Skeletal muscle tissue (tissue), 3 donors: ENCODE measurements at regions not wholly inside any gene's neighbourhood (a gene's known extent, or its start where the extent isn't known, plus 50 kb on each side); places are given as distances from the start of the nearest gene placed in this dataset.

ENCODE experiments used
- H3K27ac ChIP-seq: one replicate; pipeline ENCODE4 v1.7.0; 2013; ENCODE audit warnings: mild to moderate bottlenecking, low read depth, low read length, inconsistent platforms
- H3K27me3 ChIP-seq, 3 donors: one replicate each; pipeline ENCODE4 v1.7.0; 2013; ENCODE audit warnings: low read length in 3 of 3; ENCODE audit not compliant: control insufficient read depth in 3 of 3, insufficient read depth in 3 of 3
- H3K36me3 ChIP-seq, 3 donors: one replicate each; pipeline ENCODE4 v1.7.0; 2013; ENCODE audit warnings: low read length in 3 of 3; ENCODE audit not compliant: control insufficient read depth in 3 of 3, insufficient read depth in 3 of 3
- H3K4me1 ChIP-seq, 3 donors: one replicate each; pipeline ENCODE4 v1.7.0; 2013; ENCODE audit warnings: low read length in 3 of 3, mild to moderate bottlenecking in 3 of 3; ENCODE audit not compliant: control insufficient read depth in 3 of 3, insufficient read depth in 3 of 3
- H3K4me3 ChIP-seq, 3 donors: one replicate each; pipeline ENCODE4 v1.7.0; 2013; ENCODE audit warnings: low read length in 3 of 3
- H3K9ac ChIP-seq, 3 donors: one replicate each; pipeline ENCODE4 v1.7.0; 2013; ENCODE audit warnings: low read length in 3 of 3, mild to moderate bottlenecking in 3 of 3, moderate library complexity in 2 of 3, low read depth in 1 of 3
- H3K9me3 ChIP-seq, 3 donors: one replicate each; pipeline ENCODE4 v1.7.0; 2013; ENCODE audit warnings: low read length in 3 of 3; ENCODE audit not compliant: control insufficient read depth in 3 of 3
- donor health status: Osteomylitis.

DNA sequence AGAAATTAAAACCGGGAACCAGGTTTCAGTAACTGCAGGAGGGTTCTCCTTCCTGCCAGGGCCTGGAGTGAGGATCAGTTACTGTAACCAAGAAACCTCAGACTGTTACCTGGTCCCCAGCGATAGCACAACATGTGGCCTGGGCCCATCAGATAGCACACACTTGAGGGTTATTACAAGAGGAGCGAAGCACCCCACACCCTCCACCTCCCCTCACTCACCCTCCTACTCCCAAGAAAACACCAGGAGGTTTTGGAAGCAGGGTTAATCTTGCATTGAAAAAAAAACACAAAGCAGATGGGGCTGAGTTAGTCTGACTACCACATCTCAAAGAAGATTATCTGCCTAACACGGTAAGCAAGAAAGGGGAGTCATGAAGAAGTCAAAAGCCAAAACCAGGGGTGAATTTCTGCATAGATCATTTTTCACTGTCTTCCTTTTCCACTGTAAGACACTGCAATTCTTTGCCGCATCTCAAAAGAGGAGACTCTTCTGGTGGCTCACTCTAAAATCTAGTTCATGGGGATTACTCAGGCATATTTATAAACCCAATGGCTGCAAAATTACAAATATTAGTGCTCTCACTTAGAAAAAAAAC is 75.9 kb upstream of the DOCK9 start:
- Histone ChIP-seq H3K9ac (no peak overlapping the region), H3K36me3 (no peaks in the 10 kb centered on the region), H3K27me3 (no peaks in the 10 kb centered on the region), H3K4me1 (peaks cover 3 to 7% (median 7%) of the 10 kb centered on the region in 3 donors), H3K27ac (no peak overlapping the region), H3K9me3 (no peaks in the 10 kb centered on the region), H3K4me3 (no peak overlapping the region)

DNA sequence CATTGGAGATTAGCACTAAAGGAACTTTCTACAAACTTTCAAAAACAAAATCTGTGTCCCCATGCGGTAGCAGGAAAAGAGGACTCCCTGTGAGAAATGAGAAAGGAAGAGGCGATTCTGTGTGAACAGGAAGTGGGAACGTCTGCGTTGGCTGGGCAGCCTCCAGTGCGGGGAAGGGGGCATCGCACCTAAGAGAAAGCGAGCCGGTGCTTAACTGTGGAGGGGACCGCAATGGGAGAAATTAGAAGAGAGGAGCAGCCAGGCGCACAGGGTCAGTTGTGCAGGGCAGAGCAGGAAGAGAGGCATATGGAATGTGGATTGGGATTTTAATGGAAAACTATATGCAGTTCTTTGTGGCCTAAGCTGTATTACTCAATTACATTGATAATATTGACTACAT is 77.4 kb upstream of the DOCK9 start:
- peaks cover 3 to 7% (median 5%) of the 10 kb centered on the region in 3 donors for H3K4me1 ChIP-seq
- no peak overlapping the region for H3K9ac ChIP-seq
- no peak overlapping the region for H3K4me3 ChIP-seq
- H3K36me3 ChIP-seq, result no peaks in the 10 kb centered on the region
- no peaks in the 10 kb centered on the region for H3K9me3 ChIP-seq
- H3K27me3 ChIP-seq, result no peaks in the 10 kb centered on the region
- H3K27ac ChIP-seq, result no peak overlapping the region

DNA sequence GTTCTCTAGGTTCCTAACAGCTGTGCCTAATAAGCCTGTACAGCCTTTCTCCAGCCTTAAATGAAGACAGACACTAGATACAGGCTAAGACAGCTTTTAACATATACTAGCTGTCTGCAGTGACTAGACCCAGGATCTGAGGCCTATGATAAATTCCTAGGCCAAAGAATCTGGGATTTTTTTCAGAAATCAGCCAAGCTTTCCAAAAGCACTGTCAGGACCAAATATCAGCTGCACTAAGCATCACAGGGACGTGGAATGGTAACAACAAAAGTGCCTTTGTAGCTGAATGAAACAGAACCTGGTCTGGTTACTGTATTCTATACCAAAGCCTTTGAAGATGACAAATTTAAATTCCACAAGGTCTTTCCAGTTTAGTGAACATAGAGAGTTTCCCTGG is 77.9 kb upstream of the DOCK9 start:
- Histone ChIP-seq H3K27ac (no peak overlapping the region), H3K4me1 (peaks cover 7 to 9% (median 8%) of the 10 kb centered on the region in 3 donors)

DNA sequence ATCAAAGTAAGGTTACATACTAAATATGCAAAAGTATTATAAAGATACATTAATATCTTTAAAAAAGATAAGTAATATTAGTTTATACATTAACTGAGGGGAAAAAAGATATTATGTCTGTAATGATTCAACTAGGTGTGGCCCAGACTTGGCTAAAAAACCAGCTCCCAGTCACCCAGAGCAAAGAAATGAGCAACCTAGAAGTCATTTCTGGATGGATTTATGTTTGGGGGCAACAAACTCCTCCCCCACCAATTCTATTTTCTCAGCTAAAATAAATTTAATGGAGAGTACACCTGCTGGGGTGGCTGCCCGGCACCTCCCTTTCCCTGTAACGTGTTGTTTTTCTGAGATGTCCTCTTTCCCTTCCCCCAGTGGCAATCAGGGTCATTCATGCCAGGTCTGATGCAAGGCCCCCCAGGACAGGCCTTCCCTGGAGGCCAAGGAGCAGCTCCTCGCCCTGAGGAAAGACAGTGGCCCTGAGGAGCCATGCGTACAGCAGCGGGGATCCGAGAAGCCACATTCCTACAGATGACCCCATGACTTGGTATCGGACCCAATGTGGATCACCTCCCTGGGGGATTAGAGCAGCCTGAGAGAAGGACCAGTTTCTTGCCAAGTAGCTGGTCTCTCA is 78.6 kb upstream of the DOCK9 start:
- no peaks in the 10 kb centered on the region for H3K36me3 ChIP-seq
- no peaks in the 10 kb centered on the region for H3K9me3 ChIP-seq
- no peaks in the 10 kb centered on the region for H3K27me3 ChIP-seq
- peaks cover 4 to 10% (median 5%) of the 10 kb centered on the region in 3 donors for H3K4me1 ChIP-seq
- H3K9ac ChIP-seq, result no peak overlapping the region
- no peak overlapping the region for H3K27ac ChIP-seq
- H3K4me3 ChIP-seq, result no peak overlapping the region

More for the DNA sequence above, 77.9 kb upstream of the DOCK9 start:
- H3K9ac ChIP-seq, result no peak overlapping the region
- no peaks in the 10 kb centered on the region for H3K9me3 ChIP-seq
- no peaks in the 10 kb centered on the region for H3K27me3 ChIP-seq
- no peak overlapping the region for H3K4me3 ChIP-seq
- no peaks in the 10 kb centered on the region for H3K36me3 ChIP-seq

DNA sequence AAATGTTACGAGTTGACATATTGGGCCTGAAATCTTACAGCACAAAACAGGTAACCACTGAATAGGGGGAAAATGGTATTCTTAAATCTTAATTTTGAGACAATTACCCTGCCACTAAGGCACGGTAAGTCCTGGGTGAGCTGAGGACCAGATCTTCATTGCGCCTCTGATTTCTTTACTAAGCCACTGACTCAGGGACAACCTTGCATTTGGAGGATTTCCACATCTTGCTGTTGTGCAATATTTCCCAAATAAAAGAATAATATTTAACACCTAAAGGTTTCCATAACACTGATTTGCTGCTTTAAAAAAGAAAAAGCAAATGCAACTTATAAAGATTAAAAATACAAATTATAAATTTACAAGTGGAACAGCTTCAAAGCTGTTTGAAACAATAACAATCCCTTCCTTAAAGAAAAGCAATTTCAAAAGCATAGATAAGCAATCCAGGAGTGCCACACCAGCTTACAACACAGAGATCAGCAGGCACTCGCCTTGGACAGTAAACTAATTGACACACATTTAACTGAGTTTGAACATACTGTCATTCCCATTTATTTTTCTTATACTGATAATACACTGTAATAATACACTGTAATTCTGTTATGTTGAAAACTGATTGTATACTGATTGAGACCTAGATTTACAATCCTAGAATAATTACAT is 79.6 kb upstream of the DOCK9 start:
- Histone ChIP-seq H3K4me3 (no peak overlapping the region), H3K36me3 (no peaks in the 10 kb centered on the region), H3K9ac (no peak overlapping the region), H3K4me1 (peaks cover 4 to 6% (median 5%) of the 10 kb centered on the region in 3 donors), H3K9me3 (no peaks in the 10 kb centered on the region), H3K27ac (no peak overlapping the region), H3K27me3 (no peaks in the 10 kb centered on the region)

DNA sequence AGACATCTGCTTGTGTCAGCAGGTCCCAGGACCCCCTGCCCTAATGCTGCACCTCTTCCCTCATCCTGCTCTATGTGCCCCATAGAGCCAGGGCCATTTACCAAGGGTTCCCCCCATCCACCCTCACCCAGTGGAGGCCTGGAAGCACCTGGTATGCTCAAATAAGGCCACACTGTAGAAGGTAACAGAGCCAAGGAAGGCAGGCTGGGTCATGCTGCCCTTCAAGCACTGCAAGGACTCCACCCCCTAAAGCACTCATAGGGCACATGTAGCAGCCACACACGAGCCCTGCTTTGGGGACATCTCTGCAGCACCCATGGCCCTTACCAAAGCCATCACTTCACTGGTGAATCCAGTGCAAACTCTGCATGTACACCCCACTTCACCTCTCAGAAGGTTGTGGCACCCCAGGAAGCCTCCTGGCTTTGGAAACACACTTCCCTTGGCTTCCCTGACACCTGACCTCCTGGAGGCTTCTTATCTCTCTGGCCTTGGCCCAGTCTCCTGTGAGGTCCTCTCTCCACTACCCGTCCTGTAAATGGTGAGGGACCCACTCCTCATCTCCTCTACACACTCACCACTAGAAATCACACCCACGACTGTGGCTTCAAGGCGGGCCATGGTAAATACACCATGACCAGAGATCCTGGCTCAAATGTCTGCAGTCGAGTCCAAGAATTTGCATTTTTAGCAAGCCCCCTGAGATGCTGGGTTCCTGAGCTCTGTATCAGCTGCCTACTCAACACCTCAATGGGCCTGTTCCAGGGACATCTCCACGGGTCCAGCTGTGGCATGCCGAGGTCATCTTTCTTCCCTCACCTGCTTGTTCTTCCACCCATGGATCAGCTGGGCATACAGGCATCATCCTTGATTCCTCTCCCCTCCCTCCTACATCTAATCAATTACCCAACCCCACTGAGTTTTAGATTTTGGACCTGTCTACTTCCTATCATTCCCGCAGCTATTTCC is 80.9 kb upstream of the DOCK9 start:
- Histone ChIP-seq H3K9ac (no peak overlapping the region), H3K4me3 (no peak overlapping the region), H3K36me3 (no peaks in the 10 kb centered on the region), H3K4me1 (peaks cover 5 to 9% (median 8%) of the 10 kb centered on the region in 3 donors), H3K27me3 (no peaks in the 10 kb centered on the region), H3K9me3 (no peaks in the 10 kb centered on the region), H3K27ac (no peak overlapping the region)

DNA sequence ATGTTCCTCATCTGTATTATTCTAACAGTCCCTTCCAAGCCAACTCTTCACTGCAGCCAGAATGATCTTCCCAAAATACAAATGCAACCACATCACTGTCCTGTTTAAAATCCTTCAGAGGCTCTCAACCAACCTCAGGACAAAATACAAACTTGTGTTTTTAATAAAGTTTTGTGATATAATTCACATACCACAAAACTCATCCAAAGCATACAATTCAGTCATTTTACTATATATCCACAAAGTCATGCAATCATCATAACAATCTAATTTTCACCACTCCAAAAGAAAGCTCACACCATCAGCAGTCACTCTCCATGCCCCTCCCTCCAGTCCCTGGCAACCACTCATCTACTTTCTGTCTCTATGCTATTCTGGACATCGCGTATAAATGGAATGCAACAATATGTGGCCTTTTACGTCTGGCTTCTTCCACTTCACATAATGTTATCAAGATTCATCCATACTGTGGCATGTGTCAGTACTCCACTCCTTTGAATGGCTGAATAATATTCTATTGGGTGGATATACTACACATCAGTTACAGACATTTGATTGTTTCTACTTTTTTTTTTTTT is 81.7 kb upstream of the DOCK9 start:
- H3K9ac ChIP-seq, result no peak overlapping the region
- no peaks in the 10 kb centered on the region for H3K27me3 ChIP-seq
- H3K4me3 ChIP-seq, result no peak overlapping the region
- H3K36me3 ChIP-seq, result no peaks in the 10 kb centered on the region
- no peak overlapping the region for H3K27ac ChIP-seq
- H3K4me1 ChIP-seq, result peaks cover 5 to 9% (median 8%) of the 10 kb centered on the region in 3 donors
- H3K9me3 ChIP-seq, result no peaks in the 10 kb centered on the region

DNA sequence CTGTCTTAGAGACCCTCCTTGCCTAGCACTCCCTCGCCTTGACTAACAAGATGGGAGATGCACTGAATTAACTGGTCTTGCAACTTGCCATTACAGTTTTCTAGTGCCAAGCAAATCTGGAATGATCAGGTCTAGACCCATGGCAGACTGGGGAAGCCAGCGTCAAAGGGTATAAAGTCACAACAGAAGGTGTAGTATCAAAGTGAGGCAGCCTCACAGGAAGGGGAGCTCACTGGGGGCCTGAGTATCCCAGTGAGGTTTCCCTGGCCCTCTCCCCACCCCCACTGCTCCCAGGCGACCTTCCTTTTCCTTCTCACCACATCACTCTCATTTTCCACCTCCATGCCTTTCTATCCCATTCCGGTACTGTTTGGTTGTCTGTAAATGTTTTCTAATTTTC is 83.5 kb upstream of the DOCK9 start:
- H3K4me1 ChIP-seq, result peaks cover 5 to 9% (median 8%) of the 10 kb centered on the region in 3 donors
- H3K36me3 ChIP-seq, result no peaks in the 10 kb centered on the region
- H3K4me3 ChIP-seq, result no peak overlapping the region
- no peaks in the 10 kb centered on the region for H3K27me3 ChIP-seq
- no peak overlapping the region for H3K9ac ChIP-seq
- H3K9me3 ChIP-seq, result no peaks in the 10 kb centered on the region
- H3K27ac ChIP-seq, result no peak overlapping the region

DNA sequence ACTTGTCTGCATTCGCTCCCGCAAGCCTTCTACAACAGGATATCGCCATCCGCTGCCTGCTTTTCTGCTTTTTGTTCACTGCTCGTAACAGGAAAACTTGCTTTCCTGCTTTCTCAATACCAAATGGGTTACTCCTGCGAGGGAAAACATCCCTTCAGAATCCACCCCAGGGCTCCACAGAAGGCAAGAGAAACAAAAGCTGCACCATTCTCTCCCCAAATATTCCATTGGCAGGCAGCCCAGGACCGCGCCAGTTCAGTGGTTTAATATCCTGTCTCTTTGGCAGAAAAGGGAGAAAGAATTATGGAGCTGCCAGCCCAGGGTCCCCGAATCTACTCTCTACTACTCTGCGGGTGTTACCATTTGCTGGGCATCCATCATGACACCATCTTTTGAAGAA is 84.7 kb upstream of the DOCK9 start:
- Histone ChIP-seq H3K4me3 (no peak overlapping the region), H3K27ac (peak overlapping the region; percentile 28), H3K36me3 (no peaks in the 10 kb centered on the region), H3K9me3 (no peaks in the 10 kb centered on the region), H3K4me1 (peaks cover 5 to 8% (median 6%) of the 10 kb centered on the region in 3 donors), H3K9ac (no peak overlapping the region), H3K27me3 (no peaks in the 10 kb centered on the region)
